H1 (cell line): ENCODE measurements at regions not wholly inside any gene's neighbourhood (a gene's known extent, or its start where the extent isn't known, plus 50 kb on each side); places are given as distances from the start of the nearest gene placed in this dataset.

Experiments
- CTCF ChIA-PET: fragments of 300-600 bp; sonication (Branson Sonifier 250); formaldehyde crosslinking; loops from one replicate; lab custom pipeline; 2021; ENCODE audit not compliant: partially characterized antibody; lab: Charles Lee
- POLR2A ChIA-PET: fragments of 300-600 bp; sonication (Branson Sonifier 250); formaldehyde crosslinking; loops from one replicate; lab custom pipeline; 2021; ENCODE audit warnings: inconsistent platforms; ENCODE audit not compliant: partially characterized antibody; lab: Charles Lee
- DNase-seq, 2 experiments: peaks; one replicate each; pipeline versions ENCODE4 v3.0.0 to v3.0.0-alpha.2; 2010 to 2022; ENCODE audit warnings: low spot score in 2 of 2, low read depth in 1 of 2, mixed read lengths in 1 of 2
- FAIRE-seq: peaks from 2 replicates; lab custom pipeline; 2011; peaks lifted over from hg19 to GRCh38; lab: Jason Lieb, UNC
- H2AFZ ChIP-seq: 2 replicates; pipeline ENCODE4 v1.8.1; 2012; ENCODE audit warnings: low read length, inconsistent platforms
- H2AK5ac ChIP-seq: 2 replicates; pipeline ENCODE4 v1.6.1; 2013; ENCODE audit warnings: low read depth, low read length
- H2BK120ac ChIP-seq: replicated peaks from 2 replicates; pipeline ENCODE3; 2013; ENCODE audit warnings: low read depth, low read length, inconsistent platforms
- H2BK12ac ChIP-seq: 2 replicates; pipeline ENCODE4 v1.6.1; 2013; ENCODE audit warnings: low read depth, low read length
- H2BK15ac ChIP-seq: 2 replicates; pipeline ENCODE4 v1.6.1; 2013; ENCODE audit warnings: low read length
- H2BK20ac ChIP-seq: 2 replicates; pipeline ENCODE4 v1.6.1; 2013; ENCODE audit warnings: low read length
- H2BK5ac ChIP-seq: 2 replicates; pipeline ENCODE4 v1.6.1; 2013; ENCODE audit warnings: low read depth, low read length
- H3K14ac ChIP-seq: 2 replicates; pipeline ENCODE4 v1.6.1; 2013; ENCODE audit warnings: inconsistent platforms; ENCODE audit not compliant: insufficient read length
- H3K18ac ChIP-seq: 2 replicates; pipeline ENCODE4 v1.6.1; 2013; ENCODE audit warnings: low read length; ENCODE audit errors: extremely low read depth
- H3K23ac ChIP-seq: 2 replicates; pipeline ENCODE4 v1.6.1; 2013; ENCODE audit warnings: inconsistent platforms; ENCODE audit not compliant: insufficient read length
- H3K23me2 ChIP-seq: 2 replicates; pipeline ENCODE4 v1.6.1; 2013; ENCODE audit warnings: low read depth, low read length
- H3K27ac ChIP-seq: 2 replicates; pipeline ENCODE4 v1.6.1; 2011; ENCODE audit warnings: low read depth, low read length, inconsistent platforms
- H3K27me3 ChIP-seq, 4 experiments: replicated peaks in 1 of 4; 1 replicate in 1 of 4; 2 replicates in 3 of 4; pipeline versions ENCODE4 v1.6.1 to v1.8.1; 2011 to 2013; ENCODE audit warnings: low read length in 3 of 4, mild to moderate bottlenecking in 3 of 4, inconsistent platforms in 2 of 4, mixed read lengths in 2 of 4, moderate library complexity in 1 of 4; ENCODE audit not compliant: control insufficient read depth in 3 of 4, insufficient read depth in 3 of 4; ENCODE audit errors: extremely low read depth in 1 of 4
- H3K36me3 ChIP-seq, 4 experiments: 2 replicates each; pipeline versions ENCODE4 v1.6.1 to v1.8.1; 2011 to 2013; ENCODE audit warnings: mild to moderate bottlenecking in 4 of 4, low read length in 3 of 4, moderate library complexity in 2 of 4, control low read depth in 1 of 4, inconsistent platforms in 1 of 4; ENCODE audit not compliant: insufficient read depth in 4 of 4, control insufficient read depth in 2 of 4
- H3K4ac ChIP-seq: replicated peaks from 2 replicates; pipeline ENCODE3; 2013; ENCODE audit warnings: low read length, low read depth, mixed read lengths, inconsistent platforms; ENCODE audit not compliant: insufficient read length
- H3K4me1 ChIP-seq, 4 experiments: replicated peaks in 1 of 4; 1 replicate in 1 of 4; 2 replicates in 3 of 4; pipeline versions ENCODE4 v1.6.1 to v1.8.1; 2011 to 2013; ENCODE audit warnings: low read length in 3 of 4, inconsistent platforms in 2 of 4, mixed read lengths in 1 of 4; ENCODE audit not compliant: insufficient read depth in 4 of 4, control insufficient read depth in 3 of 4
- H3K4me2 ChIP-seq, 2 experiments: 2 replicates each; pipeline versions ENCODE4 v1.6.1 to v1.8.1; 2011 to 2013; ENCODE audit warnings: low read depth in 2 of 2, low read length in 2 of 2, control low read depth in 1 of 2, inconsistent platforms in 1 of 2, mild to moderate bottlenecking in 1 of 2; ENCODE audit not compliant: insufficient read depth in 1 of 2
- H3K4me3 ChIP-seq, 4 experiments: fragments of 200-600, 300-600 bp in 1 of 4; sonication (generic), shearing (Covaris generic), sonication (Bioruptor Twin) in 1 of 4; 2 replicates each; pipeline versions ENCODE4 v1.5.1 to v1.8.1; 2011 to 2016; ENCODE audit warnings: low read length in 4 of 4, low read depth in 3 of 4, control low read depth in 2 of 4, inconsistent platforms in 2 of 4, mild to moderate bottlenecking in 2 of 4, mixed read lengths in 1 of 4, moderate library complexity in 1 of 4; ENCODE audit not compliant: insufficient read depth in 2 of 4; ENCODE audit errors: extremely low read depth in 1 of 4
- H3K56ac ChIP-seq: replicated peaks from 2 replicates; pipeline ENCODE3; 2013; ENCODE audit warnings: low read depth, mild to moderate bottlenecking, mixed read lengths, low read length, inconsistent platforms; ENCODE audit not compliant: insufficient read length
- H3K79me1 ChIP-seq: 2 replicates; pipeline ENCODE4 v1.6.1; 2013; ENCODE audit warnings: low read depth, low read length, control low read depth
- H3K79me2 ChIP-seq, 2 experiments: 2 replicates each; pipeline versions ENCODE4 v1.6.1 to v1.8.1; 2012 to 2013; ENCODE audit warnings: low read length in 2 of 2, mild to moderate bottlenecking in 2 of 2, inconsistent platforms in 1 of 2; ENCODE audit not compliant: insufficient read depth in 2 of 2, control insufficient read depth in 1 of 2
- H3K9ac ChIP-seq, 4 experiments: replicated peaks in 1 of 4; 1 replicate in 1 of 4; 2 replicates in 3 of 4; pipeline versions ENCODE4 v1.6.1 to v1.8.1; 2011 to 2013; ENCODE audit warnings: low read depth in 3 of 4, low read length in 3 of 4, control low read depth in 2 of 4, mild to moderate bottlenecking in 2 of 4, moderate library complexity in 2 of 4, inconsistent platforms in 1 of 4; ENCODE audit errors: extremely low read depth in 1 of 4
- H3K9me3 ChIP-seq, 2 experiments: 2 replicates each; pipeline versions ENCODE4 v1.6.1 to v1.8.1; 2012 to 2013; ENCODE audit warnings: mild to moderate bottlenecking in 2 of 2, moderate library complexity in 2 of 2, control low read depth in 1 of 2, inconsistent platforms in 1 of 2, low read depth in 1 of 2, low read length in 1 of 2, mixed read lengths in 1 of 2; ENCODE audit not compliant: insufficient read depth in 2 of 2
- H4K20me1 ChIP-seq, 2 experiments: replicated peaks in 1 of 2; 2 replicates each; pipeline versions ENCODE3 to v1.8.1; 2011 to 2013; ENCODE audit warnings: inconsistent platforms in 2 of 2, low read length in 2 of 2, mild to moderate bottlenecking in 1 of 2; ENCODE audit not compliant: insufficient read depth in 2 of 2, control insufficient read depth in 1 of 2
- H4K5ac ChIP-seq: 2 replicates; pipeline ENCODE4 v1.6.1; 2013; ENCODE audit warnings: low read length, low read depth, mixed read lengths, inconsistent platforms; ENCODE audit not compliant: insufficient read length
- H4K8ac ChIP-seq: 2 replicates; pipeline ENCODE4 v1.8.0; 2013; ENCODE audit warnings: mild to moderate bottlenecking, moderate library complexity, low read length, inconsistent platforms; ENCODE audit not compliant: insufficient read depth; ENCODE audit errors: extremely low read depth
- H4K91ac ChIP-seq: replicated peaks from 2 replicates; pipeline ENCODE3; 2013; ENCODE audit warnings: low read length, mixed read lengths, inconsistent platforms; ENCODE audit not compliant: insufficient read length
- BACH1 ChIP-seq: IDR thresholded peaks from 2 replicates; pipeline ENCODE4 v1.6.1; 2012; ENCODE audit warnings: low read length, improper control_type of control experiment
- CBX8 ChIP-seq: fragments of 300-800, 300-1000 bp; sonication (generic); IDR thresholded peaks from 2 replicates; pipeline ENCODE4 v1.7.1; 2016; ENCODE audit warnings: low read depth, low read length, borderline replicate concordance
- EZH2 ChIP-seq: fragments of 200-600 bp; sonication (generic); IDR thresholded peaks from 2 replicates; pipeline ENCODE4 v1.7.1; 2012; ENCODE audit warnings: low read depth, mild to moderate bottlenecking, moderate library complexity, low read length, inconsistent platforms; ENCODE audit not compliant: severe bottlenecking
- HDAC6 ChIP-seq: IDR thresholded peaks from one replicate; pipeline ENCODE4 v1.7.1; 2012; ENCODE audit warnings: low read depth, mild to moderate bottlenecking, inconsistent platforms, low read length, moderate library complexity
- JUN ChIP-seq: IDR thresholded peaks from 2 replicates; pipeline ENCODE4 v1.6.1; 2011; ENCODE audit warnings: low read depth, mild to moderate bottlenecking, improper control_type of control experiment, low read length
- POLR2AphosphoS5 ChIP-seq: IDR thresholded peaks from 2 replicates; pipeline ENCODE4 v1.6.1; 2011; ENCODE audit warnings: low read depth, low read length
- RAD21 ChIP-seq, 2 experiments: IDR thresholded peaks in 1 of 2; conservative IDR thresholded peaks in 1 of 2; 2 replicates each; pipeline ENCODE4 v1.6.1; 2011; ENCODE audit warnings: low read depth in 2 of 2, low read length in 2 of 2, improper control_type of control experiment in 1 of 2, inconsistent platforms in 1 of 2, mild to moderate bottlenecking in 1 of 2, moderate library complexity in 1 of 2
- TCF12 ChIP-seq: IDR thresholded peaks from 2 replicates; pipeline ENCODE4 v1.6.1; 2011; ENCODE audit warnings: low read depth, mild to moderate bottlenecking, low read length
- ZNF274 ChIP-seq: IDR thresholded peaks from 2 replicates; pipeline ENCODE4 v1.7.0; 2012; ENCODE audit warnings: low read length, borderline replicate concordance; ENCODE audit errors: extremely low read depth
- WGBS, 2 experiments: shearing (Covaris generic) in 1 of 2; methylation state at CpG; one replicate each; pipeline versions ENCODE4 v1.1.6 to v1.1.7; 2013 to 2015; ENCODE audit warnings: low lambda C conversion rate in 2 of 2, mixed read lengths in 2 of 2, inconsistent platforms in 1 of 2, low coverage in 1 of 2, missing lambda C conversion rate in 1 of 2; ENCODE audit not compliant: insufficient replicate concordance in 2 of 2, insufficient coverage in 1 of 2, insufficient read length in 1 of 2; ENCODE audit errors: extremely low coverage in 1 of 2, missing lambda C conversion rate in 1 of 2; 5-methylcytosine and 5-hydroxymethylcytosine counted together

GRCh38 chr3:135471911-135472310, 493.6 kb upstream of the PPP2R3A start:
- no peaks in the 10 kb centered on the region for H3K27me3 ChIP-seq
- no peak overlapping the region for H3K9ac ChIP-seq
- FAIRE-seq (no peak), DNase-seq (no peak)
- WGBS, 2 experiments = 91% methylated on average over 1 of the region's 1 CpG; no CpG with 5 or more reads in 1 of the 2 experiments
- H3K56ac ChIP-seq = no peak overlapping the region
- H3K9me3 ChIP-seq = no peaks in the 10 kb centered on the region
- no peak overlapping the region for H4K91ac ChIP-seq
- no peaks in the 10 kb centered on the region for H3K23me2 ChIP-seq
- H3K4me2 ChIP-seq = no peak overlapping the region
- H3K23ac ChIP-seq = no peak overlapping the region
- no peak overlapping the region for H2BK12ac ChIP-seq
- no peaks in the 10 kb centered on the region for H4K20me1 ChIP-seq
- no peak overlapping the region for H4K5ac ChIP-seq
- H3K79me2 ChIP-seq = no peaks in the 10 kb centered on the region
- ChIA-PET CTCF (interaction anchor here (1.0 kb wide), 1 partner anchor 14 kb away, joined by 3 read pairs; no protein-coding TSS in a partner anchor), POLR2A (no interaction called here)
- no peaks in the 10 kb centered on the region for H3K79me1 ChIP-seq
- H3K4me3 ChIP-seq = no peak overlapping the region
- no peak overlapping the region for H2BK120ac ChIP-seq
- H2AK5ac ChIP-seq = no peak overlapping the region
- no peak overlapping the region for H3K4ac ChIP-seq
- no peak for TF ChIP-seq RAD21 (IDR thresholded peaks at IDR 0.05 in 1 of 2, conservative IDR thresholded peaks at IDR 0.05 in 1 of 2; ENCODE audit: low read depth in 2 of 2, low read length in 2 of 2)
- no peak for TF ChIP-seq ZNF274
- TF ChIP-seq JUN = no peak
- no peak for TF ChIP-seq POLR2AphosphoS5
- no peak for TF ChIP-seq HDAC6
- TF ChIP-seq EZH2 = no peak
- no peak for TF ChIP-seq CBX8
- no peak for TF ChIP-seq BACH1
- TF ChIP-seq TCF12 = no peak
- H3K14ac ChIP-seq = no peak overlapping the region
- no peaks in the 10 kb centered on the region for H3K36me3 ChIP-seq
- no peak overlapping the region for H2BK5ac ChIP-seq
- H4K8ac ChIP-seq = no peak overlapping the region
- H3K27ac ChIP-seq = no peak overlapping the region
- H2BK20ac ChIP-seq = no peak overlapping the region
- no peak overlapping the region for H3K18ac ChIP-seq
- H2BK15ac ChIP-seq = no peak overlapping the region
- H3K4me1 ChIP-seq = no peaks in the 10 kb centered on the region
- H2AFZ ChIP-seq = no peak overlapping the region
